ENCODE measurements at regions not wholly inside any gene's neighbourhood (a gene's known extent, or its start where the extent isn't known, plus 50 kb on each side); places are given as distances from the start of the nearest gene placed in this dataset.

DNA sequence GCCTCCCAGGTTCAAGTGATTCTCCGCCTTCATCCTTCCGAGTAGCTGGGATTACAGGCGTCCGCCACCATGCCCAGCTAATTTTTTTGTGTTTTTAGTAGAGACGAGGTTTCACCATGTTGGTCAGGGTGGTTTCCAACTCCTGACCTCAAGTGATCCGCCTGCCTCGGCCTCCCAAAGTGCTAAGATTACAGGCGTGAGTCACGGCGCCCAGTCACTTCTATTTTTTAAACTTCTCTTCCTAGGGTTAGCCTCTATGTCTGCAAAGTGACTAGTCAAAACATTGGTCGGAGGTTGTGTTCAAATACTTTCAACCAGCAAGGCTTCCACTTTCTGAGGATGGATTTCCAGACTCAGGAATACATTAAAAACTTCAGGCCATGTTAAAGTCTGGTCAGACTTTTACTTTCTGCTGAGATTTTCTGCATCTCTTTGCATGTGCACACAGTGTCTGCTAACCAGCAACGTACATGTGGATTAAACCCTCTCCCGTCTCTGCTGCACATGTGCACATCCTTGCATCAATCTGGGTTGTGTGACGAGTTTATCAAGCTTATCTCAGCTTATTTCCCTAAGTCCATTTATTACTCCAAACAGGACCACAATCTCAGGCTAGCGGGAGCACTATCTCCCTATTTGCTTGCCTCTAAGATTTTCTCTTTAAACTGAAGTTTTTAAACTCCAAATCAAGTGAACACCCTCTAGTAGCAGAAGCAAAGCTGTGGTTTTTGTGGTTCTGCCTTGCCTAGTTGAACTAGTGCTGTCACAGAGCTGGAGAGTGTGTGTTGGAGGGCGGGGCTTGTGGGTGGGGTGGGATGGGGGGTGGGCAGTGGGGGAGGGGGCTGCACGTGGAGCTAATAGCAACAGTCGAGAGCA lies 525.2 kb upstream of the GOT2 start:
- peak; percentile 12 for DNase-seq (ENCODE audit: low read depth)
- no peak overlapping the region for H3K4me3 ChIP-seq (ENCODE audit: low read length)
- TF ChIP-seq, protein P1, sequence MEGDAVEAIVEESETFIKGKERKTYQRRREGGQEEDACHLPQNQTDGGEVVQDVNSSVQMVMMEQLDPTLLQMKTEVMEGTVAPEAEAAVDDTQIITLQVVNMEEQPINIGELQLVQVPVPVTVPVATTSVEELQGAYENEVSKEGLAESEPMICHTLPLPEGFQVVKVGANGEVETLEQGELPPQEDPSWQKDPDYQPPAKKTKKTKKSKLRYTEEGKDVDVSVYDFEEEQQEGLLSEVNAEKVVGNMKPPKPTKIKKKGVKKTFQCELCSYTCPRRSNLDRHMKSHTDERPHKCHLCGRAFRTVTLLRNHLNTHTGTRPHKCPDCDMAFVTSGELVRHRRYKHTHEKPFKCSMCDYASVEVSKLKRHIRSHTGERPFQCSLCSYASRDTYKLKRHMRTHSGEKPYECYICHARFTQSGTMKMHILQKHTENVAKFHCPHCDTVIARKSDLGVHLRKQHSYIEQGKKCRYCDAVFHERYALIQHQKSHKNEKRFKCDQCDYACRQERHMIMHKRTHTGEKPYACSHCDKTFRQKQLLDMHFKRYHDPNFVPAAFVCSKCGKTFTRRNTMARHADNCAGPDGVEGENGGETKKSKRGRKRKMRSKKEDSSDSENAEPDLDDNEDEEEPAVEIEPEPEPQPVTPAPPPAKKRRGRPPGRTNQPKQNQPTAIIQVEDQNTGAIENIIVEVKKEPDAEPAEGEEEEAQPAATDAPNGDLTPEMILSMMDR (conservative IDR thresholded peaks at IDR 0.05; ENCODE audit: low read length) = no peak

DNA sequence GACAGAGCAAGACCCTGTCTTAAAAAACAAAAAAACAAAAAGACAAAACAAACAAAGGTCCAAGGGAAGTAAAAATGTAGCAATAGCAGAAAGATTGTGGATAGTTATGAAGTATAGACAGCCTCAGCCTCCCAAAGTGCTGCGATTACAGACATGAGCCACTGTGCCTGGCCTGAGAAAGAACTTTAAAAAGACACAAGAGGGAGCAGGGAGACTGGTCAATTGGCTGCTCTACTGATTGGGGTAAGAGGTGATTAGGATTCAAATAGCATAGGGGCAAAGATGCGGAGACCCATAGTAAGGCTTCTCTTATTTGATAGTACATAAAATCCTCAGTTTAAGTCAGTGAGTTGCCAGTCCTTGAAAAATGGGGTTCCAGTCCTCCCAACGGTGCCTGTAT lies 518.2 kb upstream of the GOT2 start:
- no peak overlapping the region for H3K4me3 ChIP-seq (ENCODE audit: low read length)
- DNase-seq (ENCODE audit: low read depth) = no peak
- TF ChIP-seq, protein P1 (conservative IDR thresholded peaks at IDR 0.05; ENCODE audit: low read length) = no peak

DNA sequence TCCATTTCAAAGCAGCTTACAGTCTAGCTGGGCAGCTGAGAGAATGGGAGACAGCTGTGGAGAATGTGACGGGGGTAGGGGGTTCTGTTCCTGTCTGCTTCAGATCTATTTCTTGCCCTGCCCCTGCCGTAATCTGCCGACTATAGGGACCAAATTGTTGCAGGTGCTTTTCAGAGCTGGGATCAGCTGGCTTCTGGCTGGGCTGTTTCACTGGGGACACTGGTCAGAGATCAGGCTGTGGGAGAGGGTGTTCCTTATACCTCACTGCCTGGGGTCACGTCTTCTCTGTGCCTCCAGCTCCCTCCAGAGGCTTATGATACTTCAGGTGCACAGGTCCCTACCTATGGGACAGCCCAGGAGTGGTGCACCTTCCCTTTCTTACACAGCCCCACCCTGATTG lies 514.9 kb upstream of the GOT2 start:
- TF ChIP-seq, protein P1 (conservative IDR thresholded peaks at IDR 0.05; ENCODE audit: low read length) = no peak
- DNase-seq (ENCODE audit: low read depth) = no peak

DNA sequence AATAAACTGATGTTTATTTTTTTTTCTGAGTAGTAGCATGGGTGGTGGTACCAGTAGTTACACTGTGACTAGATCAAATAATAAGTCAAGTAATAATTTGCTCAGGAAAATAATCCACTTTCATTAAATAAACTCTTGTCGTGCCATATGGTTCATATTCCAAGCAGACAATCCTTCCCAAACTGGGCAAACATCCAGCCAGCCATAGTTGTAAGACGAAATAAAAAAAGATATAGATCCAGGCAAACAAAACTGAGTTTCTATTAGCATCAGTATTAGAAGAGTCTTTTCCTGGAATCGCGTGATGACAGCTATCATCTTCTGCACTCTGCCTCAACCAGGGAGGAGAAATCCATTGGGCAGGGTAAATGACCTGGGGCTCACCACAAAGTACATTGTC lies 508.4 kb upstream of the GOT2 start:
- TF ChIP-seq, protein P1 (conservative IDR thresholded peaks at IDR 0.05; ENCODE audit: low read length) = no peak
- DNase-seq (ENCODE audit: low read depth) = no peak
- H3K4me3 ChIP-seq (ENCODE audit: low read length) = no peak overlapping the region

More for the DNA sequence above, 514.9 kb upstream of the GOT2 start:
- no peak overlapping the region for H3K4me3 ChIP-seq (ENCODE audit: low read length)

DNA sequence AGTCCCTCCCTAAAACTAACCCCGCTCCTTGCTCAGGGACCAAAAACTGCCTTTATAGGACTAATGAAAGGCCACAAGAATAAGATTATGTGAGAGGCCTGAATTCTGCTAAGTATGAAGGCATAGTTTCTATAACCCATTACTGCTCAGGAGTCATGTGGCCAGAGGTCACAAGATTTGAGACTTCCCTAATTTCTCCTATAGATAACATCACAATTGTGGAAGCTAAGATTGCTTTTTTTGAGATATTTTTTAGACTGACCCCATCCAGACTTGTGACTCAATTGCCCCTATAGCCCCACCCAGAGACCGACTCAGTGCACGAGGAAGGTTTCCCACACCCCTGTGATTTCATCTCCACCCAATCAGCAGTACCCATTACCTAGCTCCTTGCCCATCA lies 504.1 kb upstream of the GOT2 start:
- no peak for DNase-seq (ENCODE audit: low read depth)
- no peak overlapping the region for H3K4me3 ChIP-seq (ENCODE audit: low read length)
- TF ChIP-seq, protein P1 (conservative IDR thresholded peaks at IDR 0.05; ENCODE audit: low read length) = no peak

DNA sequence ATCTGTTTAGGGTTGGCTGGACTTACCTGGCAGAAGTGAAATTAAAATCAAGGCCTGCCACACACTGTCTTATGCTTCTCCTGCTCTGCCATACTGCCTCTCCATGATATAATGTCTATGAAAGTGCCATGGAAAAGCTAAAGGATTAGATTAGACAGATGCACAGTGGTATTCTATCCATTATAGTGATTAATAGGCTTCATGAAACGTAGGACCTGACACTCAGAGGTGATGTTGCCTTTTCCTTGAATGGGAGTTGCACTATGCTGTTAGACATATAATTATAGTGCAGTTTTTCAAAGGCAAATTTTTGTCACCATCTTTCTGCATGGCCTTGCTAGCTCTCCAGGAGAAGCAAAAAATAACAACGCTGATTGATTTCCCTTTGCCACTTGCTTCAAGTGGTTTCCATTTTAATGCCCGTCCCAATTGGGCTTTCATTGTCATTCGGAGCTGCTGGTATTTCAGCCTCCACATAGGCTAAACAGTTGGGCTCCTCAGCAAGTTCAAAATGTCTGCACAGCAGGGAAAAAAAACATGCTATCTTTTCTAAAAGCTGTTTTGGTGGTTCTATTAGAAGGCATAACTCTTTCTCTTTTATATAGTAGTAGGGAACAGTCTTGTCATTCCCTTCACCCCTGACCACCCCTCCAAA lies 502.8 kb upstream of the GOT2 start:
- TF ChIP-seq, protein P1 (conservative IDR thresholded peaks at IDR 0.05; ENCODE audit: low read length) = no peak
- DNase-seq (ENCODE audit: low read depth) = no peak
- H3K4me3 ChIP-seq (ENCODE audit: low read length) = no peak overlapping the region

DNA sequence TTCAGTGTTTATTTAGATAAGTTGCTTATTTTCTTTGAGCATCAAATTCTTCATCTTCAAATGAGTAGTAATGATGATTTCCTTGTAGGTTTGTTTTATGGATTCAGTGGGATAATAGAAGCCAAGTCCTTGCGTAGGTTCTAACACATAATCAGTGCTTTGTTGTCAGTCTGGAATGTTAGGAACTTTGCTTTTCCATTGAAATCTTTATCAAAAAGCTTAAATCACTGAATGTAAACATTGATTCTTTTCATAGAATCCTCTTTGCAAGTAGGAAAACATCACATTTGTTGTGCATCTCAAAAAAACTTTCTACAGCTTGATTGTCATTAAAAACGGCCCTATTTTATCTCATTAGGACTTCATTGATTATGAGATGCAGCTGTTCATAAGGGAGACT lies 490.3 kb upstream of the GOT2 start:
- no peak for DNase-seq (ENCODE audit: low read depth)
- no peak overlapping the region for H3K4me3 ChIP-seq (ENCODE audit: low read length)
- TF ChIP-seq, protein P1 (conservative IDR thresholded peaks at IDR 0.05; ENCODE audit: low read length) = no peak

All from AG10803 (cell line).